Stimulated activated CD8-positive, alpha-beta memory T cell treated with anti-CD3 and anti-CD28 coated beads, Interleukin-2, amount 100 ng/mL, for 48 hours (primary cell): ENCODE measurements at regions not wholly inside any gene's neighbourhood (a gene's known extent, or its start where the extent isn't known, plus 50 kb on each side); places are given as distances from the start of the nearest gene placed in this dataset.

Experiments used
- DNase-seq, 2 donors: peaks; one replicate each; pipeline ENCODE4 v3.0.0-alpha.2; 2020; ENCODE audit warnings: low read depth in 2 of 2

DNA sequence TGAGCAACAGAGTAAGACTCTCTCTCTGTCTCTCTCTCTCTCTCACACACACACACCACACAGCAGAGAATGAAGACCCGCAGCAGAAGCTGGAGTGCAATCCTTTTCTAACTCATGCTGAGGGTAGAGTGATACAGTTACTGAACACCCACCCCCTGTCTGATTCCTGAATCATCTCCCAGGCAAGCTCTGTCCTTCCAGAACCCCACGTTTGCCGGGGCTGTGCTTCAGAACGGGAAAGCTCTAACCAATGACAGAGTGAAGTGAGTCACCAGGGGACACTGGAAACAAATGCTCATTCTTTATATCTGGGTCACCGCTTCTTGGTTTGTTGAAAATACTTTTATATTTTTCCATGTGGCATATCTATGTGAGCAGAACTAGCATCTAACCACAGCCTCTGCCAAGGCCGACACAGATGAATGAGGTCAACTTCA is 553.7 kb upstream of the AMELY start:
- DNase-seq, result peak in 1 of 2 donors; percentile 21

DNA sequence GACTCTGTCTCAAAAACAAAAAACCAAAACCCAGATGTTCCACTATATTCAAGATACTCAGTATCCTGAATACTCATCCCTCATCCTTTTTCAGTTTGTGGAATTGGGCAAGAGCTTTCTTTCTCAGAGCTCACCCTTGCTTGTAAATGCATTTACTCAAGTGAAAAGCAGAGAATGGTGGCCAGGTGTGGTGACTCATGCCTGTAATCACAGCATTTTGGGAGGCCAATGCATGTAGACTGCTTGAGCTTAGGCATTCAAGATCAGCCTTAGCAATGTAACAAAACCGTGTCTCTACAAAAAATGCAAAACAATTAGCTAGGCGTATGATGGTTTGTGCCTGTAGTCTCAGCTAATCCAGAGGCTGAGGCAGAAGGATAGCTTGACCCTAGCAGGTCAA is 553.2 kb upstream of the AMELY start:
- no peak for DNase-seq

DNA sequence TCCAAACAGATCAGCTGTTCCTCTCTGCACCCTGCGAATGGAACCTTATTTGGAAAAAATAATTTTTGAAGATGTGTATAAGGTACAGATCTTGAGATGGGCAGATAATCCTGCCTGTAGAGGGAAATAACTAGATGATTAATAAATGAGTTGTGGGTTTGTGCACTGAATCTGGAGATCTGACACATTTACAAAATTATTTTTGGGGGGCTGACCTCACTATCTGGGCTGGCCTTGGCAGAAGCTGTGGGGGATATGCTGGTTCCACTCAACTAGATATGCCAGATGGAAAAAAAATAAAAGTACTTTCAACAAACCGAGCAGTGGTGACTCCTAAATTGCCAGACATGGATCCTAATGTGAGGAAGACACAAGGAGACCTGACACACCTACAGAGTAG is 552.2 kb upstream of the AMELY start:
- DNase-seq, result no peak

DNA sequence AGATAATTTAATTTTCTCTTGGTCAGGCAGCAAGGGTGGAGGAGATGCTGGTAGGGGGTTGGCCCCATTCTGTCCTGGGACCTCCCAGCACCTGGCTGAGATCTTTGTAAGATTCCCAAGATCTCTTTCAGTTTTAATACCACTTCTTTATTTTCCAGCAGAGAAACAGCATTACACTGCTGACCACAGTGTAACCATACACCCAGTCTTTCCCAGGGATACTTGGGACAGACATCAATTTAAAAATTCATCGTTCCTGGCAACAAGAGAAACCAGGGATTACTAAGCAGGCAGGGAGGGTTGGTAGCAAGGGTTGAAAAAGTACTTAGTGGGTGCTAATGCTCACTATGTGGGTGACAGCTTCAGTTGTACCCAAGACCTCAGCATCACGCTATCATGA is 551.6 kb upstream of the AMELY start:
- no peak for DNase-seq

DNA sequence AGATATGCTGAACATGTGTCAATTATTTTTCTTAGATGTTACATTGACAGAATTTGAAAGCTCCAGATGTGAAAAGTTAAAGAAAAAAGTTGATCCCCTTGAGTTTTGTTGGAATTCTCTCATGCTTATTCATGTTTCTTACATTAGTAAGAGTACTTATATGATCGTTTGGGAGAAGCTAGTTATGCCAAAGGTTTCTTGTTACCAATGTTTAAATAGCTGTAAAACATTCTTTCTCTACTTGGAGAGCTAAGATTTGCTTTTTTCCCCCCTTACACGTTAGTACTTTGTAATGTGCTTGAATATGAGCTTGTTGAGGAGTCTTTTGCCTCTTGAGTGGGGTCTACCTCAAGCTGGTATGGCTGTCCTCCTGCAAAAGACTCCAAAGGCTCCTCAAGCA is 551.1 kb upstream of the AMELY start:
- no peak for DNase-seq

DNA sequence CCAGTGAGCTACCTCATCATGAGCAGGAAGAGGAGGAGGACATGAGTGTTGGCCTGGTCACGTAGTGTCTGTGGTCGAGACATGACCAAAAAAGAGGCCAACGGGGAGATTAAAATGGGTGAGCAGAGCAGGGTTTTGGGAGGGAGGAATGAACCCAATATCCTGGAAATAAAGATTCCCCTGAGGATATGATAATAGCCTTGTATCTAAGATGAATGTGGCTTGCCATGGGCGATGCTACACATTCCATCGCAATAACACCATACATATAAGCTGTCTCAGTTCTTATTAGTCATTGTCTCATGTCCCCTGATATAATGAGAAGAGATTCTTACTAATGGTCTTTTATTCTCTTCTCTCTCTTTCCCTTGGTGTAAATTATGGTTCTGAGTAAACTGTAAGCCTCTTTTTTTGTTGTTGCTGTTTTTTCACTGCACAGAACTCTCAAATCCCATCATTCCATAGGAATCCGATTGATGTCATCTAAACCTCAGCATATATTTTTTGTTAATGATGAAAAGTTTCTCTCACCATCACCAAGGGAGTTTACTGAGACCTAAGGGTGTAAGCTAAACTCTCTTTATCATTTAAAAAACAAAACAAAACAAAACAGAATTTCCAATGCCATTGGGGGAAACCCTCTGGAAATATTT is 550.4 kb upstream of the AMELY start:
- DNase-seq, result no peak

DNA sequence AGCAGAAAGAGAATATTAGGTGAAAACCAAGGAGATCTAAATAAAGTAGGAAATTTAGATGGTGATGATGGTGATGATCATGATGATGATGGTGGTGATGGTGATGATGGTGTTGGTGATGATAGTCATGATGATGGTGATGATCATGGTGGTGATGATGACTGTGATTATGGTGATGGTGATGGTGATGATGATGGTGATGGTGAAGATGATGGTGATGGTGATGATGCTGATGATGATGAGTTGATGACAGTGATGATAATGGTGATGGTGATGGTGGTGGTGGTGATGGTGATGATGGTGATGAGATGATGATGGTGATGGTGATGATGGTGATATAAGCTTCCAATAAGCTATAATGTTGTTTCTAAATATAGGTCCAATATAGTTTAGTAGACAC is 548.2 kb upstream of the AMELY start:
- no peak for DNase-seq

DNA sequence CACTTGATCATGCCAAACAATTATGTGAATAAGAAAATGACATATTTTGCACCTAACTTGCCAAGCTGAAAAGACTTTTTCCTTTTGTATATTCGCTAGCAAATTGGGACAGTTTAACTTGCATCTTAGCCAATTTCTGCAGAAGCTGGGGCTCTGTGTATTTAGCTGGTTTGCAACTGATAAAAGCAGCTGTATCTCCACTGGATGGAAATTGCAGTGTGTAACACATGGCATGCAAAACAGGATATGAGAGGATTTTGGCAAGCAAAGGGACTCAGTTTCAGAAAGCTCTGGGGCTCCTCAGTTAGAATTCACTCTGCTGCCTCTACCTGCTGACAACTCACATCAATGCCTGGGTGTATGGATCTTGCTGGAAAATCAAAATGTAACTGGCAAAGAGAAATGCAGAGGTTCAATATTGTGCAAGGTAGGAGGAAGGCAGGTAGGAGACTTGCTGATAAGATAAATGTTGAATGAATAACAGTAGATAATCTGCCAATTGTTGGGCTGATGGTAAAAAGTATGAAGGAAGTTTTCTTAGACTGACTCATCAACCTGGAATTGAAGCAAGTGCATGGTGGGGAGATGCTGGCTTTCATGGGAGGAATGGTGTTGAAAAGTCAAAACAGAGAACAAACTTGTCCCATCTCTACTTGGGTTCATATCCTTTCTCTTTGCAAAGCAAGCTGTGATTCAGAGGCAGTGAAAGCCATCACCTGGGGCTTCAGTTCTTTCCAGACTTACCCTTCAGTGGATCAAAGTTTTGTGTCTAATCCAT is 546.9 kb upstream of the AMELY start:
- DNase-seq, result no peak

DNA sequence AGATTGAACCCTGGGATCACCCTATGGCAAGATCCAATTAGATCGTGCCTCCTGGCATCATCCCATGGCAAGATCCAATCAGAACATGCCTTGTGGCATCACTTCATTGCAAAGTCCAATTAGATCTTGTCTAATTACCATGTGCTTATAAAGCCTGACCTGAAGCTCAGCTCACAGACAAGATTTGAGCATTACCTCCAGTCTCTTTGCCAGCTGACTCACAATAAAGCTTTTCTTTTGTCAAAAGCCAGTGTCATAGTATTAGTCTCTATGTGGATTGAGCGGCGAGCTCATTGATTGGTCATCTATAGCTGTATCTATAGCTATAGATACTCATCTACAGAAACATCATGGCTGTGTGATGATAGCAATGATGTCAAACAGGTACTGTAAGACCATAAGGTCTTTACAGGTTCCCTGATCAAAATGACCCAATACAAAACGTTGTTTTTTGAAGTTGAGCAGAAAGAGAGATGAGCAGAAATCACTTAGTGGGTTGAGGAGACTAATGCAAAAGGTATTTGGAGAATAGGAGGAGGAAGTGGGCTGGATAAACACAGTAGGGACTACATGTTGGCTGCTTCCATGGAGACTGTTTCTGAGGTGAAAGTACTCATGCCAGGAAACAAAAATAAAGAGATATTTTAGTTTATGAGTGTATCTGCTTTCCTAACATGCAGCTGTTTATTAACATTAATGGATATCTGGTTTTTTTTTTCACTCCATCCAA is 545.9 kb upstream of the AMELY start:
- DNase-seq, result no peak

DNA sequence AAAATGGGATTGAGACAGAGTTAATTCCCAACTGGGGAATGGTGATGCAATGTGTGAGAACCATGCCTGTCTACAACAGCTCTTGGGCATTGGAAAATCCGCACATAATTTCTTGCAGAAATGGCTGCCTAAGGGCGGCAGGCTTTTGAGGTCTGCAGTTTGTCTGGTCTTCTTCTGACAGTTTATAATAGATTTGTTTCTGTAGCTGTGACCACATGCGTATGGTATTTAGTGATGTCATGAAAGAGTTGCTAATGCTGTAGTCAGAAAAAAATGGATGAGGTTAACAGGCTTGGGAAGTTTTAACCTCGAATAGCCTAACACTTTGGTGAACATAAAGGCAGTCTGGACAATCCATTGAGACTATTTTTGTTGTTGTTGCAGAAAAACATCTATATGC is 544.1 kb upstream of the AMELY start:
- DNase-seq, result no peak

DNA sequence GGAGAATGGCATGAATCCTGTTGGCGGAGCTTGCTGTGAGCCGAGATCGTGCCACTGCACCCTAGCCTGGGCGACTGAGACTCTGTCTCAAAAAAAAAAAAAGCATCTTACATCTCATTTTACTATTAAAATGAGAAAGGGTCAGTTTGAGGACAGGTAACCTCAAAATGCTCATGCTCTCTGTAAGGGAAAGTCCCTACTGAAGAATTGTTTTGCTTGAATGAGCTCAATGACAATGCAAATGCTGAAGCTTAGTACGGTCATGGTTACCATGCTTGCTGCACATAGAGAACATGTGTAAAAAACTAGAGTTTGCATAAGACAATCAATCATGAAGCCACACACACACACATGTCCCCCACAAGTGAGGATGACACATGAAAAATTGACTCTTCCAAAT is 541.8 kb upstream of the AMELY start:
- DNase-seq, result no peak

DNA sequence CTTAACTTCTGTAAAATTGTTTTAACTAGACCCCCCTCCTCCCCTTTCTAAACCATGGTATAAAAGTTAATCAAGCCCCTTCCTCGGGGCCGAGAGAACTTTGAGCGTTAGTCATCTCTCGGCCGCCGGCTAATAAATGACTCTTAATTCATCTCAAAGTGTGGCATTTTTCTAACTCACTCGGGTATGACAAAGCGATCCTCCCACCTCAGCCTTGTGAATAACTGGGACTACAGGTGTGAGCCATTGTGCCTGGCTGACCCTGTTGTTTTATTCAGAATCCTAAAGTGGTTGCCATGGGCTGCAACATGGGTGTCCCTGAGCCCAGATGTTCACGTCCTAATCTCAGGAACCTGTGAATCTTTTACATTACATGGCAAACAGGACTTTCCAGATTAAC is 540.7 kb upstream of the AMELY start:
- no peak for DNase-seq

DNA sequence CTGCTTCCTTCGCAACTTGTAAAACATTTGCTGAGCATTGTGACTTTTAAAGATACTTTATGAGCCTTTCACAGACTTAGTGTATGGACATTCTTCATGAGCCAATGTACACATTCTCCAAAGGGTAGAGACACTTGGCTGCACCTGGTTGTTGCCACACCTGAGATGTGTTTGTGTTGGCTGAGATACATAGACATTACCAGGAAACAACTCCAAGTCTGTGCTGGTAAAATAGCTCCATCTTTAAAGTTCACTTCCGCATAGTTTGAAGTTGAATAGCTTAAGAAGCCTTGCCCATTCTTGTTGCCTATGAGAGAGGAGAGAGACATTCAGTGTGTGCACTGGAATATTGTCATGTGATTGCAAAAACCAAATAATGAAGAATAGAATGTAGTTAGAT is 538.3 kb upstream of the AMELY start:
- no peak for DNase-seq

DNA sequence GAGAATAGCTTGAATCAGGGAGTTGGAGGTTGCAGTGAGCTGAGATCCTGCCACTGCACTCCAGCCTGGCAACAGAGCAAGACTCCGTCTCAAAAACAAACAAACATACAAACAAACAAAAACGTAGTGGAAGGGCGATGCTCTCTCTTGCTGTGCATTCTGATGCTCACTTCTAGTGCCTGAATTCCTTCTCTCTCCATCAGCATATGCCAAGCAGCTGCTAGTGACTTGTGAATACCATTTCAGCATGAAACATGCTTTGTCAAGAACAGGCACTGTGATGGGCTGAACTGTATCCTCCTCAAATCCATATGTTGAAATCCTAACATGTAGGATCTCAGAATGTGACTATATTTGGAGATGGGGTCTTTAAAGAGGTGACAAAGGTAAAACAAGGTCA is 537.1 kb upstream of the AMELY start:
- DNase-seq, result no peak

DNA sequence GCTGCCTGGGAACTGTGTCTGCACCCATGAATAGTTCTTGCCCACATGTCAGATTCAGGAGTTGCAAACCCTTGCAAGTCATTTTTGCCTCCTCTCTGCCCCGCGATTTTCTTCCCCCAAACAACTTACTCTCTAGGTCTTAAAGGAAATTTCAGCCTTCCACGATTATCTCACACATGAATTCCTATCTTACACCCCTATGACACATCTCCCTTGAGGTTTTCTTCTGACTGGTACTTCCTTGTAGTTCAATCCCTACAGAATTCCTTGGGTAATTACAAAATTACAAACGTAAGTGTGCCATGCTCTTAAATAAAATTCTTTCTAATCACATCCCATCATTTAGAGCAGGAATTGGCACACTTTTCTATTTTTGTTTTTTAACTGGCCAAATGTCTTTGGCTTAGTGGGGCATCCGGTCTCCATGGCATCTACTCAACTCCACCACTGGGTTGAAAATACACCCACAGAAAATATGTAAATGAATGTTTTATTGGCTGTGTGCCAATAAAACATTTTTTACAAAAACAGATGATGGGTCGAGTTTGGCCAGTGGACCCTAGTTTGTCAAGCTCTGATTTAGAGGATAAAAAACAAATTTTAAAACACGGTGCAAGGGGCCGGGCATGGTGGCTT is 536.4 kb upstream of the AMELY start:
- no peak for DNase-seq

DNA sequence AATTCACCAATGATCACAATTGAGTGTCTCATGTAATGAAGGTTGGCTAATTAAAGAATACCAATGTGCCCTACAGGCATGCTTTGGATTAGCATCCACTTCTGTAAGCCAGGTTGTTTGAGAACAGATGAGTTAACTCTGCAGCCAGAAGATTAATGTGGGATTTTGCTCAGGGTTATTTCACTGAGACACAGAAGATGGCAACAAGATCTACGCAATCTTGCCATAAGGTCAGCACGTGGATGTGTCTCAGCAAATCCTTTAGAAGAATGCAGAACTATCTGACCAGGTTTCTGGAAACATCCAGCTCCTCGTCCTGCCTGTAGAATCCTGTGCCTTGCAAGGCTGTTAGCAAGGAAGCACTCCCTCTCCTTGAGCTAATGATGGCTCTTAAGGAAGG is 532.6 kb upstream of the AMELY start:
- DNase-seq, result no peak

DNA sequence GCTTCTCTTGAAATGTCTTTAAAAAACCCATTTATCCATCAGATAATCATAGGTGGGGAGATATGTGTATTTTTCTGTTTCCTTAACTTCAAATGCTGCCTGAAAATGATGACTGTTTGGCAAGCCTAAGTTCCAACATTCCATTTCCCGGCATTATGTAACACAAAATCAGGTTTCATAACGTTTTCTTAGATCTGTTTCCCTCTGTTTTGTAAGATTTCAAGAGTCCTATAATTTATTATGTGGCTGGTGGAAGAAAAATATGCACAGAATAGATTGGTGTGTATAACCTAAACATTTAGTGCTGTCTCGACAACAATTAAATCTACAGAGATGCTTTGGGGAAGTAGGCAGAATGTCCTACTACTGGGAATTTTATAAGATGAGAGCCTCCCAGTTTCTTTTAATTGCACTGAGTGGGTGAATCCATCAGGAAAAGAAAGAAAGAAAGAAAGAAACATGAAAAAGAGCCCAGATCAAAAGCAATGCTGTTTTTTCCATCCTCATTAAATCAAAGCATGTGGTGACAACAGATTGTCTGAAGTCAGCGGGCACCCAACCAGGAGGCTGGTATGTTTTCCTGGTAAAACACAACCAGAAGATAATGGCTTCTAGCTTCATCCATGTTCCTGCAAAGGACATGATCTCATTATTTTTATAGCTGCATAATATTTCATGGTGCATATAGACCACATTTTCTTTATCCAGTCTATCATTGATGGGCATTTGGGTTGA is 529.4 kb upstream of the AMELY start:
- no peak for DNase-seq

DNA sequence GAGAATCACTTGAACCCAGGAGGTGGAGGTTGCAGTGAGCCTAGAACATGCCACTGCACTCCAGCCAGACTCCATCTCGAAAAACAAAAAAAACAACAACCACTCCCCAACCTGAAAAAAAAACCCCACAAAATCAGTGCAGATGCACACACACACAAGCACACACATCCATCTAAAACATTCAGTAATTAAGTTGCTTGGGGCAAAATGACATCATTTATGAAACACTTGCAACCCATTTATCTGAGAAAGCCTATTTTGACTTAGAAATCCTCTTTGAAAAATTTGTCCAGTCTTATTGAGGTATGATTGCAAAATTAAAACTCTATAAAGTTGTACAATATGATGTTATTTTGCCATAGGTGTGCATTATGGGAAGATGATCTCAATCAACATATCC is 525.5 kb upstream of the AMELY start:
- no peak for DNase-seq

DNA sequence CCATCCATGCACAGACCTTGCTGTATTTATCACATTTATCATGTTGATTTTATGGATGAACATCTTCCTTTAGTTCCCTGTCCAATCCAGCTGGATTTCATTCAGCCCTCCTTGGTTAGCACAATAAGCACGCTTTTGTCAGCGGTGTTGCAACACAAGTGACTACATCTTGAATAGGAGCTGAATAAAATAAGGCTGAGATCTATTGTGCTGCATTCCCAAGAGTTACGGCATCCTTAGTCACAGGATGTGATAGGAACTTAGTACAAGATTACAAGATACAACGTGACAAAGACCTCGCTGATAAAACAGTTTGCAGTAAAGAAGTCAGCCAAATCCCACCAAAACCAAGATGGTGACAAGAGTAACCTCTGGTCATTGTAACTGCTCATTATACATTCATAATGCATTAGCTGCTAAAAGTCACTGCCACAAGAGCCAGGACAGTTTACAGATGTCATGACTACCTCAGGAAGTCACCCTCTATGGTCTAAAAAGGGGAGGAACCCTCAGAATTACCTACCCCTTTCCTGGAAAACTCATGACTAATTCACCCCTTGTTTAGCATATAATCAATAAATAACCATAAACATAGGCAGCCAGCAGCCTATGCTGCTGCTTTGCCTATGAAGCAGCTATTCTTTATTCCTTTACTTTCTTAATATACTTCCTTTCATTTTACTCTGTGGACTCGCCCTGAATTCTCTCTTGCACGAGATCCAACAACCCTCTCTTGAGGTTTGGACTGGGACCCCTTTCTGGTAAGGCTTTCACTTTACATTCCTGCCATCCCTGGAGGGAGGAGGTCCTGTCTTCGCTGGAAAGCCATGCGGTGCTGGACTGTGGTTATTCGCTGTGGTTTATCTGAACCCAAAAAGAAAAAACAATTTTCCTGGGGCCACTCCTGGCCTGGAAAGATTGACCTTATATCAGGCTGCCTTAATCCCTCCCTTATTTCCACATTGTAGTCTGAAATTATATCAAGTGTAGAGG is 522.6 kb upstream of the AMELY start:
- no peak for DNase-seq

DNA sequence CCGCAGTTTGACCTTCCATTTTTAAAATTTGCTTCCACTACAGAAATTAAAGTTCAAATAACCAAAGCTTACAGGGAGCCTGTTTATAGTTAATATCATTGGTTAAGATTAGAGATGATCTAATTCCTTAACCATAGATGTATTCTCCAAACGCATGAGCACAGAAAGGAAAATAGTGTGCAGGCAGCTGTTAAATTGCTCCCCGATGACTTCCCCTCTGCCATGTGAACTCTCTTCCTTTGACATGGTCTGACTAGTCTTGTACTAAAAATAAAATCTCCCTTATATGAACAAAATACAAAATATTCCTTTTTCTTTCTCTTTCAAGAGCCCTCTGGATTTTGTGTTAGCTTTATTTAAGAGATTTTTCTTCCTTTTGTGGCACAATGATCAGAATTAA is 507.6 kb upstream of the AMELY start:
- DNase-seq, result no peak

DNA sequence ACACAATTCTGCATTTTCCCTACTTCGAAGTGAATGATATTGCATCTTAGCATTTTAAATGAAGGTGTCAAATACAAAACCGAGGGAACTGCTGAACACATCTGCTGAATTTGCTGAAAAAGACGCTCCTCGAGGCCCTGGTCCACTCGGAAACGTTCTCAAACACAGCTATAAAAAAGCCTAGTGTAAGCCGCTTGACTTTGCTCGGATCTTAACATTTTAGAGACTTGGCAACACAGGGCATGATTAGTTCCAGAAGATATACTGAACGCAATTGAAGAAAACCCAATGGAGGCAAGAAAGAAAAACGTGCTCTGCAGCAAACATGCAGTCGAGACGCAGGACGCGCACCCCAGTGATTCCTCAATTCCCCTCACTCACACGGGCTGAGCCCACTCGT is 506.4 kb upstream of the AMELY start:
- no peak for DNase-seq
